OCI-LY7 (cell line): ENCODE measurements at regions not wholly inside any gene's neighbourhood (a gene's known extent, or its start where the extent isn't known, plus 50 kb on each side); places are given as distances from the start of the nearest gene placed in this dataset.

Source experiments
- CTCF ChIP-seq: fragments of 200-600 bp; sonication (generic); conservative IDR thresholded peaks from 2 replicates; pipeline ENCODE4 v1.5.1; 2014; ENCODE audit warnings: mild to moderate bottlenecking, antibody characterized with exemption, low read length, moderate library complexity, mixed read lengths
- EZH2phosphoT487 ChIP-seq: fragments of 200-600 bp; sonication (generic); IDR thresholded peaks from 2 replicates; pipeline ENCODE4 v1.6.1; 2018; ENCODE audit warnings: low read depth, borderline replicate concordance, mild to moderate bottlenecking, mixed run types, antibody characterized with exemption, low read length, moderate library complexity, mixed read lengths

GRCh38 chr2:120797421-120798221 lies 62.0 kb downstream of the GLI2 start:
- TF ChIP-seq CTCF: no peak
- no peak for TF ChIP-seq EZH2phosphoT487
